GM19397 (cell line): ENCODE measurements at regions not wholly inside any gene's neighbourhood (a gene's known extent, or its start where the extent isn't known, plus 50 kb on each side); places are given as distances from the start of the nearest gene placed in this dataset.
"Not testable (repeated sequence)": the region's sequence is repeated elsewhere in the genome, so short reads cannot be mapped to it uniquely, and the experiment has no call there.

Experiments used
- ATAC-seq: cut with Tn5 transposase; IDR thresholded peaks from one replicate; pipeline ENCODE4 v1.9.1; 2021; ENCODE audit warnings: mild to moderate bottlenecking, moderate library complexity; ENCODE audit not compliant: unreplicated experiment

DNA sequence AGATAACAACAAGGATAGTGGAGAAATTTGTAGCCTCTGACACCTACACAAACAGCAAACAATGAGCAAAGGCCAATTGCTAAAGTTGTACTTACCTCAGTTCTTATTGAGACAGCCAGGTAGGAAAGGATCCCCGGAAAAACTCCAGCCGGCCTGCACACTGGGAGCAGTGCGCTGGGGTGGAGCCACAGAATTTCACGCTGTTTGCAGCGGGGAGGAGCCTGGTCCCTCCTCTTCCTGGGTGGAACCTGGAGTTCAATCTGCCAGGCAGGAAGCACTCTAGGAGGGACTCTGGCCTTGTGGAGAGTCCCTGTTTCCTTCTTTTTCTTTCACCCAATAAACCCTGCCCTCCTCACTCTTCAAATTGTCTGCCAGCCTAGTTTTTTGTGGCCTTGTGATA lies 382.6 kb upstream of the TGIF2LX start:
- not testable (repeated sequence) for ATAC-seq

DNA sequence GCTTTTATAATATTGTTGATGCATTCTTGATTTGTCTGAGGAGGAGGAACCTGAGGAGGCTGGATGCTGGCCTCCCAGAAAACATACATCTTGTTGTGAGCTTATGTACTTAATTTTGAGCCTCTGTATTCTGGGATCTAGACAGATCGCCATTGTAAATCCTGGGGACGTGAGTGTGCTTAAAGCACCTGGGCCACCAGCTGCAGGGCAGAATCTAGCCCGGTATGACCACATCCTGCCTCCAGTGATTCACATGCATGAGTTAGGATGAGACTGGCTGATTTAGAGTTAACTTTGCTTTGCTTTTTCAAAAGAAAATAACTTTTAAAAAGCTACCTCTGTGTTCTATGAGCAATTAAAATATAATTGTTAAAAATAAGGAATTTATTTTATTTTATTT lies 364.6 kb upstream of the TGIF2LX start:
- not testable (repeated sequence) for ATAC-seq

- not testable (repeated sequence) for ATAC-seq
Observed at GRCh38 chrX:89562079-89562478, 359.6 kb upstream of the TGIF2LX start.

GRCh38 chrX:89563107-89563506 lies 358.6 kb upstream of the TGIF2LX start:
- ATAC-seq, result not testable (repeated sequence)

- ATAC-seq, result not testable (repeated sequence)
Observed at GRCh38 chrX:89567787-89568186, 353.9 kb upstream of the TGIF2LX start.

GRCh38 chrX:89581868-89582267 lies 339.8 kb upstream of the TGIF2LX start:
- not testable (repeated sequence) for ATAC-seq

GRCh38 chrX:89631858-89632257 lies 289.9 kb upstream of the TGIF2LX start:
- not testable (repeated sequence) for ATAC-seq

DNA sequence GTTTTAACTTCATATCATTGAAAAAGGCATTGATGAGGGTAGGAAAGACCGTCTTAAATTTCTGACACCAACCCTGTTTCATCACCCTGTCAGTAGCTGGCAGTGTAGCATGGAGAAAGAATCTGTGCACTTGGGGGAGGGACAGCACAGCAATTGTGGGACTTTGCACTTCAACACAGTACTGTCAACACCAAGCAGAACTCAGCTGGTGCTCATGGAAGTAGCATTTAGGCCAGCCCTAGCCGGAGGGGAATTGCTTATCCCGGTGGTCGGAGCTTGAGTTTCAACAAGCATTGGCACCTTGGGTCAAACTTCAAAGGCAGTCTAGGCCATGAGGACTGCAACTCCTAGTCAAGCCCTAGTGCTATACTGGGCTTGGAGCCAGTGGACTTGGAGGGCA lies 285.8 kb upstream of the TGIF2LX start:
- not testable (repeated sequence) for ATAC-seq

DNA sequence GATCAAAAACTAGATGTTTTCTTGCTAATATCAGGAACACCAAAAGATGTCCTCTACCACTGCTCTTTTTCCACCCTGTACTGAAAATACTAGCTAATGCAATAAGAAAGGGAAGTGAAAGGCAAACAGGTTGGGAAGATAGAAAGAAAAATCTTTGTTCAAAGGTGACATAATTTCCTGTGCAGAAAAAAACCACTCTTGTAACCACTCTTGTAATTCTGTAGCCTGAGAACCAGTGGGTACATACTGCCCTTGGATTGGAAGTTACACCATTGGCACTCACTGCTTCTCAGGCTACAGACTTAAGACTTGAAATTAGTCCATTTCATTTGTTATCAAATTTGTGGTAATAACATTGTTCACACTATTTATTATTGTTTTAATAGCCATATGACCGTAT lies 263.0 kb upstream of the TGIF2LX start:
- ATAC-seq, result not testable (repeated sequence)

- ATAC-seq, result not testable (repeated sequence)
Observed at GRCh38 chrX:89706481-89706880, 215.2 kb upstream of the TGIF2LX start.

DNA sequence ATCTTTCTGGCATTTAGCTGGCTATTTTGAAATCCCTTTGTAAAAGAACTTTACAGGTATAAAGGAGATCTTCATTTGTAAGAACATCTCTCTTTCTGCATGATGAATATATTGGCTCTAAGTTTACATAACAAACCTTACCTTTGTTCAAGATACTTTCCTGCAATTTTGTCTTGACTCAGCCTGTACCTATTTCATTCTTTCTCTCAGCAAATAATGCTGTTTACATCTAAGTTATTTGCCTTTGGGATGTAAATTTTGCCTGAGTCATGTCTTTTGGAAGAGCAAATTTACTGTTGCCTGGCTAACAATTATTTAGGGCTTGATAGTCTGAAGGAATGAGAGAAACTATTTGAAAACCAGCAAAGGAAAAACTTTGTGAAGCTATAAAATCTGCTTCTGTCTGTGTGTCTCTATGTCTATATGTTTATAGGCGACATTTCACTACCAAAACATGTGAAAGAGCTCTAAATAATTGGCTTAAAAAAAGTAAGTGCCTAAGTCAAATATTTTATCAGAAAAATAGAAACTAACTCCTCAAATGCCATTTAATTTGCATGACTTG lies 214.3 kb upstream of the TGIF2LX start:
- ATAC-seq, result not testable (repeated sequence)

GRCh38 chrX:89734367-89734766 lies 187.3 kb upstream of the TGIF2LX start:
- ATAC-seq, result not testable (repeated sequence)

DNA sequence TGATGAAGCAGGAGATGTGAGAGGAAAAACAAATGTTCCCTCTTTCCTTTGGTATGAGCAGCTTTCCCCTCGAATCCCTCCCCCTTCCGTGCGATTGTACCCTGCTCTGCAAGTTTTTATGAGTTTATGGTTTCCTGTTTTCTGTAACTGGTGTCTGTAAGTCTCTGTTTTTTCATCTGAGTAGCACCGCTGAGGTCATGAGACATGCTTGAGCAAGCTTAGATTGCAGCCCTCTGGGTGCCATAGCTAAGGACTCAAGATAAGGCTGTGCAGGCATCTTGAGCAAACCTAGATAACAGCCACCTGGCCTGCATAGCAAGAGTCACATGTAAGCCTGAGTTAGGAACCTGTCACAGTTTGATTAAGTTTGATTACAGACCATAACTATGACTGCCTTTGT lies 165.2 kb upstream of the TGIF2LX start:
- ATAC-seq, result not testable (repeated sequence)

- ATAC-seq, result not testable (repeated sequence)
Observed at GRCh38 chrX:89757767-89758166, 163.9 kb upstream of the TGIF2LX start.

- not testable (repeated sequence) for ATAC-seq
Observed at GRCh38 chrX:89759076-89759685, 162.5 kb upstream of the TGIF2LX start.

DNA sequence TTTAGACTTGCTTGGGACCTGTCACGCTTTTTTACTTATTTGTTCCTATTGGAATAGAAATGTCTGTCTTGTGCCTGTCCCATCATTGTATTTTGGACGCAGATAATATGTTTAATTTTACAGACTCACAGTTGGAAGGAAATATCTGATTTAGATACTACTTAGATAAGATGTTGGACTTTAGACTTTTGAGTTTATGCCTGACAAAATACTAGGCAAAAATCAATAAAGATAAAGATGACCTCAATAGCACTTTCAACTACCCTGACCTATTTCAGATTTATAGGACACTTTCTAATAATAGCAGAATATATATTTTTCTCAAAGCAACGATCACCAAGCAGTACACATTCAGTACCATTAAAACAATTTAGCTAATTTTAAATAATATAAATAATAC lies 150.1 kb upstream of the TGIF2LX start:
- ATAC-seq, result not testable (repeated sequence)

DNA sequence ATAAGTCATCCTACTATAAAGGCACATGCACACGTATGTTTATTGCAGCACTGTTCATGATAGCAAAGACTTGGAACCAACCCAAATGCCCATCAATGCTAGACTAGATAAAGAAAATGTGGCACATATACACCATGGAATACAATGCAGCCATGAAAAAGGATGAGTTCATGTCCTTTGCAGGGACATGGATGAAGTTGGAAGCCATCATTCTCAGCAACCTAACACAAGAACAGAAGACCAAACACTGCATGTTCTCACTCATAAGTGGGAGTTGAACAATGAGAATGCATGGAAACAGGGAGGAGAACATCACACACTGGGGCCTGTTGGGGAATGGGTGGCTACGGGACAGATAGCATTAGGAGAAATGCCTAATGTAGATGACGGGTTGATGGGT lies 110.3 kb upstream of the TGIF2LX start:
- not testable (repeated sequence) for ATAC-seq

DNA sequence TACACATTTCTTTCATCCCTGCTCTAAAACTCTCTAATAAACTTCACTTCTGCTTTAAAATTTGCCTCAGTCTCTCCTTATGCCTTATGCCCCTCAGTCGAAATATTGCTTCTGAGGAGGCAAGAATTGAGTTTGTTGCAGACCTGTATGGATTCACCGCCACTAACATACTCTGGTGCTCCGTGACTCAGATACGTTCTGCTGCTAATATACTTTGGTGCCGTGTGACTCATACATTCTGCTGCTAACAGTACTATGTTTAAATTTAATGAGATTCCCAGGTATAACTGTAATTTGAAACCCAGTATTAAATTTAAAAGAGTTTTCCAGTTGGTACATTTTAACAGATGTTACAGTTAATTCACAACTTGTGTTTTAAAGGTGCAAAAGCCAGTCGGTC lies 82.0 kb upstream of the TGIF2LX start:
- ATAC-seq, result not testable (repeated sequence)

DNA sequence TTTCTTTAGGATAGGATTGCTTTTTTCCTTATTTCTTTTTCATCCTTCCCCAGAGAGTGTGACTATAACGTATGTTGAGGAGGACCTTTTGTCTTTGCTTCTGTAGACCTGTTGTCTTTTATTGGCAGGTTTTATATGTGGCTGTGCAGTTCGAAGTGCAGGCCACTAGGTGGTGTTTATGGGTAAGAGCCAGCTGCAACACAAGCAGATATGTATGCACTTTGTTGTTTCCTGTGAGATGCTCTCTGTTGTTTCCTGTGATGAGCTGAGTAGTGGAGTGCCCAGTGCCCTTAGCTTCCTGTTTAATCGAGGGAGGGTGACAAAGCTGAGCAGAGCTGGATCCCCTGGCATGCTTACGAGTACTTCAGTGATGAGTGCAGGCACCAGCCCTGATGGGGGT lies 50.0 kb upstream of the TGIF2LX start:
- peak; percentile 47 for ATAC-seq
